ENCODE measurements at regions not wholly inside any gene's neighbourhood (a gene's known extent, or its start where the extent isn't known, plus 50 kb on each side); places are given as distances from the start of the nearest gene placed in this dataset.

DNA sequence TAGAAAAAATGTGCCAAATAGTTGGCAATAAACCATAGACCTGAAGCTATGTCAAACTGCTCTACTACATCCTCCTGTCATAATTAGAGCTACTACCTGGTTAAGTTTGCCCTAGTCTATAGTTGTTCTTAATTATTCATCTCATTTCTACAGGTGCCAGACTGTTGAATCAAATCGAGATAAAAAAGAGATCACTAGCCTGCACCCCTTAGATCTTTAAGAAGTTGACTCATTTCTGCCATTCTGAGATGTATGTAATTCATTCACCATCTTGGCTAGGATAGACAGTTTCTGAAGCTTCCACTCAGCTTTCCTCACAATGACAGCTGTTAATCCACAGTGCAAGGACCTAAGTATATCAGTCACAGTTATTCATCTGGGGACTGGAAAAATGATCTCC is 452.1 kb upstream of the BOD1L1 start:
- TF ChIP-seq, protein P1, sequence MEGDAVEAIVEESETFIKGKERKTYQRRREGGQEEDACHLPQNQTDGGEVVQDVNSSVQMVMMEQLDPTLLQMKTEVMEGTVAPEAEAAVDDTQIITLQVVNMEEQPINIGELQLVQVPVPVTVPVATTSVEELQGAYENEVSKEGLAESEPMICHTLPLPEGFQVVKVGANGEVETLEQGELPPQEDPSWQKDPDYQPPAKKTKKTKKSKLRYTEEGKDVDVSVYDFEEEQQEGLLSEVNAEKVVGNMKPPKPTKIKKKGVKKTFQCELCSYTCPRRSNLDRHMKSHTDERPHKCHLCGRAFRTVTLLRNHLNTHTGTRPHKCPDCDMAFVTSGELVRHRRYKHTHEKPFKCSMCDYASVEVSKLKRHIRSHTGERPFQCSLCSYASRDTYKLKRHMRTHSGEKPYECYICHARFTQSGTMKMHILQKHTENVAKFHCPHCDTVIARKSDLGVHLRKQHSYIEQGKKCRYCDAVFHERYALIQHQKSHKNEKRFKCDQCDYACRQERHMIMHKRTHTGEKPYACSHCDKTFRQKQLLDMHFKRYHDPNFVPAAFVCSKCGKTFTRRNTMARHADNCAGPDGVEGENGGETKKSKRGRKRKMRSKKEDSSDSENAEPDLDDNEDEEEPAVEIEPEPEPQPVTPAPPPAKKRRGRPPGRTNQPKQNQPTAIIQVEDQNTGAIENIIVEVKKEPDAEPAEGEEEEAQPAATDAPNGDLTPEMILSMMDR (tag by site-specific recombination; IDR thresholded peaks at IDR 0.05): no peak
- no peak for TF ChIP-seq HOXD13 (CRISPR knock-in tag; IDR thresholded peaks at IDR 0.05; ENCODE audit: borderline replicate concordance)
- TF ChIP-seq ZNF174 (tag by site-specific recombination; IDR thresholded peaks at IDR 0.05): no peak
- no peak for TF ChIP-seq TCF7L2 (IDR thresholded peaks at IDR 0.05; ENCODE audit: borderline replicate concordance, low read depth, low read length)
- no peak for TF ChIP-seq ZNF112 (tag by site-specific recombination; IDR thresholded peaks at IDR 0.05)
- no peak for TF ChIP-seq YY1 (tag by site-specific recombination; IDR thresholded peaks at IDR 0.05)
- no peak for TF ChIP-seq ZNF585B (tag by site-specific recombination; IDR thresholded peaks at IDR 0.05)
- TF ChIP-seq ZBTB17 (tag by site-specific recombination; IDR thresholded peaks at IDR 0.05): no peak
- no peak for TF ChIP-seq REPIN1 (tag by site-specific recombination; IDR thresholded peaks at IDR 0.05; ENCODE audit: low read depth)
- TF ChIP-seq, protein P2, sequence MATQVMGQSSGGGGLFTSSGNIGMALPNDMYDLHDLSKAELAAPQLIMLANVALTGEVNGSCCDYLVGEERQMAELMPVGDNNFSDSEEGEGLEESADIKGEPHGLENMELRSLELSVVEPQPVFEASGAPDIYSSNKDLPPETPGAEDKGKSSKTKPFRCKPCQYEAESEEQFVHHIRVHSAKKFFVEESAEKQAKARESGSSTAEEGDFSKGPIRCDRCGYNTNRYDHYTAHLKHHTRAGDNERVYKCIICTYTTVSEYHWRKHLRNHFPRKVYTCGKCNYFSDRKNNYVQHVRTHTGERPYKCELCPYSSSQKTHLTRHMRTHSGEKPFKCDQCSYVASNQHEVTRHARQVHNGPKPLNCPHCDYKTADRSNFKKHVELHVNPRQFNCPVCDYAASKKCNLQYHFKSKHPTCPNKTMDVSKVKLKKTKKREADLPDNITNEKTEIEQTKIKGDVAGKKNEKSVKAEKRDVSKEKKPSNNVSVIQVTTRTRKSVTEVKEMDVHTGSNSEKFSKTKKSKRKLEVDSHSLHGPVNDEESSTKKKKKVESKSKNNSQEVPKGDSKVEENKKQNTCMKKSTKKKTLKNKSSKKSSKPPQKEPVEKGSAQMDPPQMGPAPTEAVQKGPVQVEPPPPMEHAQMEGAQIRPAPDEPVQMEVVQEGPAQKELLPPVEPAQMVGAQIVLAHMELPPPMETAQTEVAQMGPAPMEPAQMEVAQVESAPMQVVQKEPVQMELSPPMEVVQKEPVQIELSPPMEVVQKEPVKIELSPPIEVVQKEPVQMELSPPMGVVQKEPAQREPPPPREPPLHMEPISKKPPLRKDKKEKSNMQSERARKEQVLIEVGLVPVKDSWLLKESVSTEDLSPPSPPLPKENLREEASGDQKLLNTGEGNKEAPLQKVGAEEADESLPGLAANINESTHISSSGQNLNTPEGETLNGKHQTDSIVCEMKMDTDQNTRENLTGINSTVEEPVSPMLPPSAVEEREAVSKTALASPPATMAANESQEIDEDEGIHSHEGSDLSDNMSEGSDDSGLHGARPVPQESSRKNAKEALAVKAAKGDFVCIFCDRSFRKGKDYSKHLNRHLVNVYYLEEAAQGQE (tag by site-specific recombination; IDR thresholded peaks at IDR 0.05): no peak
- no peak for TF ChIP-seq ZNF776 (tag by site-specific recombination; IDR thresholded peaks at IDR 0.05; ENCODE audit: borderline replicate concordance)

Measured in HEK293 (cell line).